Ovary (tissue), 3 donors: ENCODE measurements at regions not wholly inside any gene's neighbourhood (a gene's known extent, or its start where the extent isn't known, plus 50 kb on each side); places are given as distances from the start of the nearest gene placed in this dataset.

Experiments
- EP300 ChIP-seq: sonication (generic); formaldehyde crosslinking; IDR thresholded peaks from one replicate; pipeline ENCODE4 v1.6.1; 2017; ENCODE audit warnings: antibody characterized with exemption
- POLR2A ChIP-seq: fragments of 450-650 bp; IDR thresholded peaks from one replicate; pipeline ENCODE4 v1.6.1; 2017; ENCODE audit warnings: antibody characterized with exemption, mild to moderate bottlenecking, moderate library complexity
- TF ChIP-seq, protein P1 (sequence below), 3 donors: fragments of 450-650 bp in 2 of 3; fragments of 200-600 bp in 1 of 3; IDR thresholded peaks; one replicate each; pipeline versions ENCODE4 v1.5.1 to v1.8.0; 2016 to 2022; ENCODE audit warnings: antibody characterized with exemption in 3 of 3, mild to moderate bottlenecking in 1 of 3
- donor health status: DM: no; HTN: no; CAD: no.

DNA sequence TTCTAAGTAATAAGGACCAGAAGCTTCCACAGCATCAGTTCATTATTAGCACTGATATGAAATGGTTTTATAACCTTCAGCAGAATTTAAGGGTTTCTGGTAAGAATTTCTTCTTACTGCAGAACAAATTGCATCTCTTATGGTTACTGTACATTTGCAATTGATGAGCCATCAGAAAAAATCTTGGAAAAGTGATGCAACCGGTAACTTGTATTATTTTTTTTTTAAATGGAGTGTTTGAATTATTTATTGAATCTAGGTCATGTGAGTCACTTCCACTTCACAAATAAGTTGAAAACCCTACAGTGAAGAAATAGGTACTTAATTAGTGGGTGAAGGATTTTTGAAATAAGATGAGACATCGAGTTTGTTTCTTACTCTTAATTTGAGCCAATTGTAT is 786.0 kb downstream of the TUSC7 start:
- TF ChIP-seq, protein P1, sequence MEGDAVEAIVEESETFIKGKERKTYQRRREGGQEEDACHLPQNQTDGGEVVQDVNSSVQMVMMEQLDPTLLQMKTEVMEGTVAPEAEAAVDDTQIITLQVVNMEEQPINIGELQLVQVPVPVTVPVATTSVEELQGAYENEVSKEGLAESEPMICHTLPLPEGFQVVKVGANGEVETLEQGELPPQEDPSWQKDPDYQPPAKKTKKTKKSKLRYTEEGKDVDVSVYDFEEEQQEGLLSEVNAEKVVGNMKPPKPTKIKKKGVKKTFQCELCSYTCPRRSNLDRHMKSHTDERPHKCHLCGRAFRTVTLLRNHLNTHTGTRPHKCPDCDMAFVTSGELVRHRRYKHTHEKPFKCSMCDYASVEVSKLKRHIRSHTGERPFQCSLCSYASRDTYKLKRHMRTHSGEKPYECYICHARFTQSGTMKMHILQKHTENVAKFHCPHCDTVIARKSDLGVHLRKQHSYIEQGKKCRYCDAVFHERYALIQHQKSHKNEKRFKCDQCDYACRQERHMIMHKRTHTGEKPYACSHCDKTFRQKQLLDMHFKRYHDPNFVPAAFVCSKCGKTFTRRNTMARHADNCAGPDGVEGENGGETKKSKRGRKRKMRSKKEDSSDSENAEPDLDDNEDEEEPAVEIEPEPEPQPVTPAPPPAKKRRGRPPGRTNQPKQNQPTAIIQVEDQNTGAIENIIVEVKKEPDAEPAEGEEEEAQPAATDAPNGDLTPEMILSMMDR (IDR thresholded peaks at IDR 0.05) = no peak
- TF ChIP-seq POLR2A (no peak), EP300 (no peak)
